Stimulated activated CD4-positive, alpha-beta T cell treated with anti-CD3 and anti-CD28 coated beads, Interleukin-2, amount 100 ng/mL, for 48 hours (primary cell): ENCODE measurements at regions not wholly inside any gene's neighbourhood (a gene's known extent, or its start where the extent isn't known, plus 50 kb on each side); places are given as distances from the start of the nearest gene placed in this dataset.

Experiments
- DNase-seq, 2 donors: peaks; one replicate each; pipeline ENCODE4 v3.0.0-alpha.2; 2020

DNA sequence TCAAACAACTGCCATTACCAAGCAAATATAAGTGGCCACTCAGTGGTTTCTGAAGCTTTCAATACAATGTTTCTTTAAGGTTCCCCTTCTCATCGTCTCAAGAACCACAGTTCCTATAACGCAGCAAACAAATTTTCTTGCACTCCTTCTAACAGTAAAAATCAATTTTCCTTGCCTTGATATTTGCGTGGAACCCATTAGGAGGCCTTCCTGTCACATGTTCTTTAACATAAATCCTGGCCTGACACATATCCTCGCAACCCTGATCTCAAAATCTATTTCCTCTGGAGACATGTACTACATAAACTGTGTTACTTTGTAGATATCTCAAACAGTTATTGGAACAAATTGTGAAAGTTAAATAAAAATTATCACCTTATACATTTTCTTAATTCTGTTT lies 65.9 kb upstream of the MANEA start:
- DNase-seq, result no peak

DNA sequence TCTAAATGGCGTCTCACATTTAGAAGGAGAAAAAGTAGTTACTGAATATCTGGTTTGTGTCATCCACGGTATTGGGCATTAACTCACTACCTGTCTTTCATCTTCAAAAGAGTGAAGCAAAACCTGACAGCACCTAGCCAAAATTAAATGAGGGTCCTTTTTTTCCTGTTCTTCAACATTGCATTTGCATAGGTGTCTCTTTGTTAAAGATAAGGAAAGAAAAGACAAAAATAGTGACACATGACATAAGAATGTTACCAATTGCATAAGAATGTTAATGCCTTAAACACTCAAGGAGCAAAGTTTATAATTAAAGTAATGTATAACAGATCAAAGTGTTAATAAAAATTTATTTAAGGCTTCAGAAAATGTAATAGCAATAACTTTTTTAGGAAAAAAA lies 61.4 kb upstream of the MANEA start:
- no peak for DNase-seq

DNA sequence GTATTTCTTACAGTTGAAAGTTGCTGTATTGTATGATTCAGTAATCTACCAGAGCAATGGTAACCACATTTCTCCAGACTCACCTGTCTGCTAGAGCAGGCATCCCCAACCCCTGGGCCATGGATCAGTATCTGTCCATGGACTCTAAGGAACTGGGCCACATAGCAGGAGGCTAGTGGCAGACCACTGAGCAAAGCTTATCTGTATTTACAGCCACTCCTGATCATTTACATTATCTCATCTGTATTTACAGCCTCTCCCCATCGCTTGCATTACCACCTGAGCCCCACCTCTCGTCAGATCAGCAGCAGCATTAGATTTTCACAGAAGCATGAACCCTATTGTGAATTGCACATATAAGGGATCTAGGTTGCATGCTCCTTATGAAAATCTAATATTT lies 60.3 kb upstream of the MANEA start:
- no peak for DNase-seq

DNA sequence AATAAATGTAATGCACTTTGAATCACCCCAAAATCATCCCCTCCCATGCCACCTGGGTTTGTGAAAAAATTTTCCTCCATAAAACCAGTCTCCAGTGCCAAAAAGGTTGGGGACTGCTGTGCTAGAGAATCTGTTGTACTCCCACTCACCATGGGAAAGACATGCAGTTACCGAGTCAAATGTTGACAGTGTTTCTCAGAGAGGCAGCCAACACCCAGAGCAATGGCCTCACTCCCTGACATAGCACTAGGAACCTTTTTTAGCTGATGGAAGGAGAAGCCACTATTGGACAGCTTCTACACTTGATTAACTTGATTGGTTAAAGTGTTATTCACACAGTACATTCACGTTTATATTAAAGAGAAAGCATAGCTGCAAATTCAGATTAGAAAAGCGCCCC lies 59.8 kb upstream of the MANEA start:
- DNase-seq, result no peak

DNA sequence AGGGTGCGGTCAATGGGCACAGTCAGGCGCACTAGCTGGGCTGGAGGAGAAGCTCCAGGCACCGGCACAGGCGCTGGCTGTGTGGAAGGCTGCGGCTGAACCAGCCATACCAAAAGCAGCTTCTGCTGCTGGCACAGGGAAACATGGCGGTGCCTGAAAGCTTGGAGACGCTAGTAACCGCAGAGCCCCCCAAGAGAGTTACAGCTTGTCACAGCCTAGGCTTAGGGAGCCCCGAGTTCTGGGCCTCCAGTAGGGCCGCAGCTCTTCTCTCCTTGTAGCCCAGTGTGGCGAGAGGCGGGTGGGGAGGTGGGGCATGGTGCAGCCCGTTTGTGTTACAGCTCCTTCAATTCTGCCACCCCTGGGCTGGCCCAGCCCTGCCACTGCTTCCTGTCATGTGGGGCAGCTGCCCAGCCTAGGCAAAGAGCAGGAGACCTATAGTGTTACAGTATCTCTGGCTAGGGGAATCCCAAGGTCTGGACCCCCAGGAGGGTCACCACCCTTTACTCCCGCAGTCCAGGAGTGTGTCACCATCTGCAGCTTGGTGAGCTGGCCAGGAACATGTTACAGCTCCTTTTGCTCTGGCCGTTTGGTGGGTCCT lies 58.6 kb upstream of the MANEA start:
- no peak for DNase-seq

DNA sequence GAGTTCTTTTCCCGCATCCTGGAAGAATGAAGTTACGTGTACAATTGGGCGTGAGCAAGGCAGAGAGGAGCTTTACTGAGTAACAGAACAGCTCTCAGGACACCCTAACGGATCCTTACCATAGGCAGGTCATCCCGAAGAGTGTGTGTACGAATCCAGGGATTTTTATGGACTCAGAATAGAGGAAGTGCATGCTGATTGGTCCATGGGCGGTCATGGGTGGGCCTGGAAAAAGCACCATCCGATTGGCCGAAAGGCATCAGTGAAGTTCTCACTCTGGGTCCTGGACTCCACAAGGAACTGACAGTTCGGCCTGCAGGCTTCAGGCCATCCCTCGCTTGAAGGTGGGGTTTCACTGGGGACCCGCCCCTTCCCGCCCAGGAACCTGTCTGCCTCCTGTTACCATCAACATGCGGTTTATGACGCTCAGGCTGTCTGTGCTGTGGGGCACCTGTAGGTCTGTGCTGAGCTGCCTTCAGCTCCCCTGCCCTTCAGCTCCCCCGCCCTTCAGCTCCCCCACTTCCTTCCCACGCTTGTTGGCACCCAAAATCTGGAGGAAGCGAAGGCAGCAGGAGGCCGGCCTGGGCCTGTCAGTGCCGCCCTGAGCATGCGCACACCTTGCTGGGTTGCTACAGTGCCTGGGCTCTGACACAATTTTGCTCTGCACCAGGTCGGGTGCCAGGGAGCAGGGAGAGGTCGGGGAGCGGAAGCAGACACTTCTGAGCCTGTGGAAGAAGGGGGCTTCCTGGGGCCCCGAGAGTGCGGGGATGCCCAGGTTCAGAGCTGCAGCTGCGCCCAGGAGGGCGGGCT lies 57.9 kb upstream of the MANEA start:
- DNase-seq, result no peak

DNA sequence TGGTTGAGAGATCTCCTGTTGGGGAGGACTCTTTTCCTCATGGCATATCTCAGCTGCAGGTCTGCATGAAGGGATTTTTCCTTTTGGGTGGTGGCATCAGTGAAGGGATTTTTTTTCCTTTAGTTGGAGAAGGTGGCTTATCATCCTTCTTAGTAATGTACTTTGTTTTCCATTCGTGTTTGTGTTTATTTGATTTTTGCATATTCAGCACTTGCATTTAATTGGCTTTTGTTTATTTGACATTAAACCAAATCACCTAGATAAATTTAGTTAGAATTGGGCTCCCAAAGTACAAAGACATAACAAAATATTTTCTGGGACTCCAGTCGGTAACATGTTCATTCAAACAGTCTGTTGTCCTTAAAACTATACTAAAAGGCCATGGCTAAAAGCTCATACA lies 56.2 kb upstream of the MANEA start:
- no peak for DNase-seq
